CD4-positive, alpha-beta T cell treated with Interleukin-21 for 1 hour (primary cell): ENCODE measurements at regions not wholly inside any gene's neighbourhood (a gene's known extent, or its start where the extent isn't known, plus 50 kb on each side); places are given as distances from the start of the nearest gene placed in this dataset.

Experiments used
- DNase-seq: peaks from one replicate; pipeline ENCODE4 v3.0.0-alpha.2; 2020

GRCh38 chr1:57844382-57844980 lies 420.6 kb upstream of the DAB1 start:
- no peak for DNase-seq

GRCh38 chr1:57843760-57844159 lies 419.9 kb upstream of the DAB1 start:
- no peak for DNase-seq

GRCh38 chr1:57839526-57839925 lies 415.7 kb upstream of the DAB1 start:
- DNase-seq: no peak

- no peak for DNase-seq
Measured at GRCh38 chr1:57839067-57839466, 415.2 kb upstream of the DAB1 start.

DNA sequence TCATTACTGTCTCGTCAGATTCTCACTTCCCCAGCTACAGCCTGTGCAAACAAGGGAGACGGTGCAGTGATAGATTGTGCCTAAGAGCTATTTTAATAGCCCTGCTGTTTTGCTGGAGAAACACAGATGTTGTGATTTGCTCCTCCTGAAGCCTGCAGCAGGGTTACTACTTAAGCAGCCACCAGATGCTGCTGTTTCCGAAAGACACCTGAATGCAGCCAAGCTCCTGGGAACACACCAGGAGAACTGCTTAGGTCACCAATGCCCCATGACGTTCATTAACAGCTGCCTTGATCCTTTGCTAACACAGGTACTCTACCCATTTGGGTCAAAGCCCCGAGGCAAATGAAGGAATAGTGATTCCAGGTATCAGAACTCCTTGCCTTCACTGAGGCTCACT lies 411.8 kb upstream of the DAB1 start:
- no peak for DNase-seq

DNA sequence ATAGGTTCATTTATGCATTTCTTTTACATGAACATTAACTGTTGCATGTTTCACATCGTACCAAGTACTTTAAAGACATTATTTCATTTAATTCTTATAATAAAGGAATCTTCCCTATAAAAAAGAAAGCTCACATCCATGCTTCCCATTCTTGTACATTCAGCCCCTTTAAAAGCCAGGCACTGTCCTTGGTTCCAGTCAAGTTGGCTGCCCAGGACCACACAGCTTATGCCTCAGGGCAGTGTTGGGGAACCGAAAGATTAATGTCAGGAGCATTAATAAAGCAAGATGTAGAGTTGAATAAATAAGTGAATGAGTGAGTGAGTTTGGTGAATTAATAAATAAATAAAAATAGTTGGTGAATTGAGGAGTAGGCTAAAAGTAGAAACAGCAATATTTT lies 409.4 kb upstream of the DAB1 start:
- no peak for DNase-seq

- no peak for DNase-seq
Measured at GRCh38 chr1:57832612-57833011, 408.8 kb upstream of the DAB1 start.

DNA sequence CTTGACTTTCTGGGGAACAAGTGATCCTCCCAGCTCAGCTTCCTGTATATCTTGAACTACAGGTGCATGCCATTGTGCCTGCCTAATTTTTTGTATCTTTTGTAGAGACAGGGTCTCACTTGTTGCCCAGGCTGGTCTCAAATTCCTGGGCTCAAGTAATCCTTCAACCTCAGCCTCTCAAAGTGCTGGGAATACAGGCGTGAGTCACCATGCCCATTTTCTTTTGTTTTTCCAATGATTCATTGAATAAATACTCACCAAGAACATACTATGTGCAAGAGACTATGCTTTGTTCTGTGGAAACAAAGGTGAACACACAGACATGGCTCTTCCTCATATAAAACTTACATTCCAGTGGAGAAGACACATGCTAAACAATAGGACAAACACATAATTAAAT lies 407.8 kb upstream of the DAB1 start:
- DNase-seq: no peak

GRCh38 chr1:57826535-57826934 lies 402.7 kb upstream of the DAB1 start:
- DNase-seq: no peak

GRCh38 chr1:57824535-57824934 lies 400.7 kb upstream of the DAB1 start:
- no peak for DNase-seq

DNA sequence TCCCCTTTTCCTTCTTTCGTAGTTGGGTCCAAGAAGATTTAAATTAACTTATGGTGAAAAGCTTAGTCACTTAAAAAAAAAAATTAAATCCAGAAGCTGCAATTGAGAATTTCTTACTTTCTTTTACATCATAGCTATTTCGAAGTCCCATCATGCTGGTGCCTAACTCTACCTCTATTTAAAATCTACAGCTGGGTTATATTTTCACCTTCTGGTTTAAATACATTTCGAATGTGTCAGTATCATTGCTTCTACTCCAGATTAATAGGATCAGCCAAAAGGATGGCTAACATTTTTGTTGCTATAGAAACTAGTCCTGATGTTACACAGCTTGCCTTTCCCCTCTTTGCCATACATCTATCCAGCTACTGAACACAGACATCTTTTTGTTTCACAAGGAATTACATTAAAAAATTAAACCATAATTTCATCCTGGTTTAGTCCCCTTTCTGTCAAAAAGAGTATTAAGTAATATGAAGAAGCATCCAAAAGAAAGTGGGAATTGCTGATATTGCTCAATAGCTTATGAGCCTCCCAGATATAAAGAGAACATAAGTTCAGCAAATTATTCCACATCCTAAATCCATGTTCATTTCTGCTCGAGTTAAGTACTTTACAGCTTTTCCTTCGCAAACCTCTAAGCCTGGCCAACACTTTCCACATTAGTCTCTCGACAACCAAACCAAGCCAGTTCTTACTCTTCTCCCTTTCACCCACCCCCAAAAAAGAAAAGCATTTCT lies 396.7 kb upstream of the DAB1 start:
- no peak for DNase-seq

DNA sequence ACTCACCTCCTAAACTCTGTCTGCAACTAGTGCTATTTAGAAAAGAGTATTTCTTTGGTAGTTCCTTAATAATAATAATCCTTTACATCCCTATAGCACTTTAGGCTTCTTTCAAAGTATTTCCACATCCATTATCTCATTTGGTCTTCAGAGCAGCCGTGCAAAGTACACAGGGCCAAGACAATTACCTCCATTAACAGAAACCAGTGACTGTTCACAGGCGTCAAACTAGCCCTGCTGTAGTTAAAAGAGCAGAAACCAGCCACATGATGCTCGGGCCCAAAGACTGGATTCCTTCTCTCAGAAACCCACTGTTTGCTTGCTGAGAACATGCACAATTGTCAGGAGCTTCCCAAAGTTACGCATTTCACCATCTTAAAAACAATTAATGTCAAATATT lies 396.0 kb upstream of the DAB1 start:
- DNase-seq: no peak

- no peak for DNase-seq
Measured at GRCh38 chr1:57803586-57803985, 379.7 kb upstream of the DAB1 start.

DNA sequence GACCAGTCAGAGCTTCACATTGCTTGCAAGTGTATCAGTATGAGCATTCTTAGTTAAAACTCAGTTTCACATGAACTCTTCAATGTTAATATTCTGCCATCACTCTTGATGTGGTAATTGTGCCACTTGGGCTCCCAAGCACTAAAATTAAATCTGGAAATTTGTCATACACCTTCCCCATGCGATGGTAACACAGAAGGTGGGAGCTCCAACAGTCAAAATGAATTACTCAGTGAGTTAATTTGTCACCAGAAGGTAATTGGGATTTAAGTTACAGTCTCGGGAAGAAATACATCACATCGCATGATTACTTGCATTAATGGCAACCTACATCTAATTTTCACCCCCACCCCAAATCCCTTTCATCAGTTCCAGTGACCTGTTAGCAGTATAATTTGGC lies 376.5 kb upstream of the DAB1 start:
- DNase-seq: no peak

DNA sequence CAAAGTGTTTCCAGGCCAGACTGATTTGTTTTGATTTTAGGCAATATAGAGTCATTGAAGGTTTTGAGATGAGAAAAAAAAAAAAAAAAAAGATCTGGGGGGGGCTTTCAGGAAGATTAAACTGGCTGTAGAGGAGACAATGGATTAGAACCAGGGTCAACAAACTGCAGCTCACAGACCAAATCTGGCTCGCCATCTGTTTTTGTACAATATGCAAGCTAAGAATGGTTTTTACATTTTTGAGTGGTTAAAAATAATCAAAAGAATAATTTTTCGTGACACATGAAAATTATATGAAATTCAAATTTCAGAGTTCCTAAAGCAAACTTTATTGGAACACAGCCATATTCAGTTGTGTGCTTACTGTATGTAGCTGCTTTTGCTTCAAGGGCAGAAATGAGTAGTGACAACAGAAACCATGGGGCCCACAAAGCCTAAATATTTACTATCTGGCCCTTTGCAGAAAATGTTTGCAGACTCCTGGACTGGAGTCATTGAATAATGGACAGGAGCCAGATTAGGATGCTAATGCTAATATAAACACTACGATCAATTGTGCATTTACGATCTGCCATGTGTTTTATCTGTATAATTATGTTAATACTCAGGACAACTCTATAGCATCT lies 375.7 kb upstream of the DAB1 start:
- DNase-seq: no peak

- no peak for DNase-seq
Measured at GRCh38 chr1:57798543-57798942, 374.7 kb upstream of the DAB1 start.

GRCh38 chr1:57797084-57797483 lies 373.2 kb upstream of the DAB1 start:
- no peak for DNase-seq

GRCh38 chr1:57796616-57797015 lies 372.8 kb upstream of the DAB1 start:
- DNase-seq: no peak

GRCh38 chr1:57795886-57796285 lies 372.0 kb upstream of the DAB1 start:
- no peak for DNase-seq

DNA sequence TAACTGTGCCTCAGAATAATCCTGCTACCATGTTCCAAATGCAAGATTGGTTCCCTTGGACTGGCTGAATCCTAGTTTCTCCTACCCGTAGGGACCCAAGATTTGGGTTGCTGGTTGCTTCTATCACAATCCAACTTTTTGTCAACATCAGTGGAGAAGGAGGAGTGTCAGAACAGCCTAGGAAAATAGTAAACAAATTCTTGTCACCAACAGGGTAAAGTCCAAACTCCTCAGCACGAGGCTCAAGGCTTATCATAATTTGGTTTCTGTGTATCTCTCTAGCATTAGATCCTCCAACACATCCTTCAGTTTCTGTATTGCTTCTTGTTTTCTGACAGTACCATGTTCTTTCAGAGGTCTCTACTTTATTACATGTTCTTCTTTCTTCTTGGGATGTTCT lies 370.2 kb upstream of the DAB1 start:
- no peak for DNase-seq

- no peak for DNase-seq
Measured at GRCh38 chr1:57791497-57791896, 367.6 kb upstream of the DAB1 start.

- no peak for DNase-seq
Measured at GRCh38 chr1:57789936-57790335, 366.1 kb upstream of the DAB1 start.

GRCh38 chr1:57788313-57788712 lies 364.5 kb upstream of the DAB1 start:
- DNase-seq: no peak

DNA sequence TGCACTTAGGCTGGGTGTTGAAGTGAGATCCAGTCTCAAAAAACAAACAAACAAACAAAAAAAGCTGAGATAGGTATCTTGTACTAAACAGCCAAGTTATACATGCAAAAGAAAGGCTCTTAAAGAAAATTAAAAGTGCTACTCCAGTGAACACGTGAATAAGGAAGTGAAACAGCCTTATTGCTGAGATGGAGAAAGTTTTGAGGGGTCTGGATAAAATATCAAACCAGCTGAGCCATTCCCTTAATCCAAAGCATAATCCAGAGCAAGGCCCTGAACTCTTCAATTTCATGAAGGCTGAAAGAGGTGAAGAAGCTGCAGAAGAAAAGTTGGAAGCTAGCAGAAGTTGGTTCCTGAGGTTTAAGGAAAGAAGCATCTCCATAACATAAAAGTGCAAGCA lies 360.5 kb upstream of the DAB1 start:
- no peak for DNase-seq

DNA sequence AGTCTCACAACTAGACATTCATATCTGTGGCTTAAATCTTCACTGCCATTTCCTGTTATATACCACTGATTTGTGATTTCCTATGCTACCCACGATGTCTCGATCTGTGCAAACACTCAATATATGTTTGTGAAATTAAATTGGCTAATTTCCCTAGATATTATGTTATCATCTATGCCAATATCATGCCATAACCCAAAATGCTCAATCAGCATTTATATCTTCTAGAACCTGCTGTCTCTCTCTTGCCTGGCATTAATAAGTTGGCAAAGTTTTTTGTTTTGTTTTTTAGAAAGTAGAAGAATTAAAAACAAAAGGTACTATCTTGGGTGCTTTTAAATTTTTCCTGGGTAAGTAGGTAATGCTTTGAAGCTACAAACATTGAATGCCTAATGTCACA lies 358.5 kb upstream of the DAB1 start:
- no peak for DNase-seq
